Parathyroid adenoma (tissue), 2 donors: ENCODE measurements at regions not wholly inside any gene's neighbourhood (a gene's known extent, or its start where the extent isn't known, plus 50 kb on each side); places are given as distances from the start of the nearest gene placed in this dataset.

Experiments
- H2AFZ ChIP-seq: fragments of 300-600 bp; sonication (generic); one replicate; pipeline ENCODE4 v1.7.0; 2017; ENCODE audit warnings: antibody characterized with exemption, mild to moderate bottlenecking
- H3K27ac ChIP-seq: fragments of 300-600 bp; sonication (generic); one replicate; pipeline ENCODE4 v1.7.0; 2017
- H3K27me3 ChIP-seq: fragments of 300-600 bp; sonication (generic); one replicate; pipeline ENCODE4 v1.7.0; 2017; ENCODE audit warnings: low read length; ENCODE audit not compliant: control insufficient read depth, insufficient read depth
- H3K36me3 ChIP-seq: fragments of 300-600 bp; sonication (generic); one replicate; pipeline ENCODE4 v1.7.0; 2017; ENCODE audit warnings: low read length; ENCODE audit not compliant: control insufficient read depth, insufficient read depth
- H3K4me1 ChIP-seq: fragments of 300-600 bp; sonication (generic); one replicate; pipeline ENCODE4 v1.7.0; 2017; ENCODE audit warnings: control low read depth
- H3K4me2 ChIP-seq: fragments of 300-600 bp; sonication (generic); one replicate; pipeline ENCODE4 v1.7.0; 2017; ENCODE audit warnings: low read length
- H3K4me3 ChIP-seq: fragments of 300-600 bp; sonication (generic); one replicate; pipeline ENCODE4 v1.7.0; 2017; ENCODE audit warnings: low read depth, low read length
- H3K79me2 ChIP-seq: fragments of 300-600 bp; sonication (generic); one replicate; pipeline ENCODE4 v1.7.0; 2017; ENCODE audit warnings: control low read depth
- H3K9ac ChIP-seq: fragments of 300-600 bp; sonication (generic); one replicate; pipeline ENCODE4 v1.7.0; 2017; ENCODE audit warnings: mild to moderate bottlenecking
- H3K9me3 ChIP-seq: fragments of 300-600 bp; sonication (generic); one replicate; pipeline ENCODE4 v1.7.0; 2017; ENCODE audit warnings: low read length; ENCODE audit not compliant: control insufficient read depth
- CTCF ChIP-seq: fragments of 300-600 bp; sonication (generic); IDR thresholded peaks from one replicate; pipeline ENCODE4 v1.7.0; 2017; ENCODE audit warnings: antibody characterized with exemption, mild to moderate bottlenecking
- donor health status: primary hyperparathyroidism.

- H3K27ac ChIP-seq: no peak overlapping the region
- H3K79me2 ChIP-seq: no peaks in the 10 kb centered on the region
- no peak overlapping the region for H3K4me2 ChIP-seq
- H3K4me3 ChIP-seq: no peak overlapping the region
- TF ChIP-seq CTCF: no peak
- H2AFZ ChIP-seq: no peak overlapping the region
- H3K9me3 ChIP-seq: no peaks in the 10 kb centered on the region
- H3K4me1 ChIP-seq: no peaks in the 10 kb centered on the region
- no peaks in the 10 kb centered on the region for H3K27me3 ChIP-seq
- no peak overlapping the region for H3K9ac ChIP-seq
- H3K36me3 ChIP-seq: no peaks in the 10 kb centered on the region
Measured at GRCh38 chr16:86037999-86038925, 139.3 kb downstream of the IRF8 start.

GRCh38 chr16:86038926-86039310, 140.0 kb downstream of the IRF8 start:
- no peak for TF ChIP-seq CTCF
- Histone ChIP-seq H3K9ac (no peak overlapping the region), H3K9me3 (no peaks in the 10 kb centered on the region), H3K27me3 (no peaks in the 10 kb centered on the region), H3K36me3 (no peaks in the 10 kb centered on the region), H3K4me2 (no peak overlapping the region), H3K4me3 (no peak overlapping the region), H3K4me1 (no peaks in the 10 kb centered on the region), H2AFZ (no peak overlapping the region), H3K79me2 (no peaks in the 10 kb centered on the region), H3K27ac (no peak overlapping the region)

GRCh38 chr16:86039606-86040005, 140.6 kb downstream of the IRF8 start:
- no peak overlapping the region for H2AFZ ChIP-seq
- H3K27ac ChIP-seq: no peak overlapping the region
- no peaks in the 10 kb centered on the region for H3K27me3 ChIP-seq
- H3K79me2 ChIP-seq: no peaks in the 10 kb centered on the region
- no peak overlapping the region for H3K4me2 ChIP-seq
- no peaks in the 10 kb centered on the region for H3K36me3 ChIP-seq
- H3K9ac ChIP-seq: no peak overlapping the region
- H3K4me3 ChIP-seq: no peak overlapping the region
- no peak for TF ChIP-seq CTCF
- no peaks in the 10 kb centered on the region for H3K9me3 ChIP-seq
- no peaks in the 10 kb centered on the region for H3K4me1 ChIP-seq

- no peaks in the 10 kb centered on the region for H3K27me3 ChIP-seq
Measured at GRCh38 chr16:86040496-86040895, 141.5 kb downstream of the IRF8 start.

More at GRCh38 chr16:86040496-86040895, 141.5 kb downstream of the IRF8 start:
- Histone ChIP-seq H3K27ac (no peak overlapping the region), H3K36me3 (no peaks in the 10 kb centered on the region), H3K79me2 (no peaks in the 10 kb centered on the region), H3K4me2 (no peak overlapping the region), H3K9me3 (no peaks in the 10 kb centered on the region), H2AFZ (no peak overlapping the region), H3K4me1 (no peaks in the 10 kb centered on the region), H3K4me3 (no peak overlapping the region), H3K9ac (no peak overlapping the region)
- no peak for TF ChIP-seq CTCF
